ENCODE measurements at regions not wholly inside any gene's neighbourhood (a gene's known extent, or its start where the extent isn't known, plus 50 kb on each side); places are given as distances from the start of the nearest gene placed in this dataset.

DNA sequence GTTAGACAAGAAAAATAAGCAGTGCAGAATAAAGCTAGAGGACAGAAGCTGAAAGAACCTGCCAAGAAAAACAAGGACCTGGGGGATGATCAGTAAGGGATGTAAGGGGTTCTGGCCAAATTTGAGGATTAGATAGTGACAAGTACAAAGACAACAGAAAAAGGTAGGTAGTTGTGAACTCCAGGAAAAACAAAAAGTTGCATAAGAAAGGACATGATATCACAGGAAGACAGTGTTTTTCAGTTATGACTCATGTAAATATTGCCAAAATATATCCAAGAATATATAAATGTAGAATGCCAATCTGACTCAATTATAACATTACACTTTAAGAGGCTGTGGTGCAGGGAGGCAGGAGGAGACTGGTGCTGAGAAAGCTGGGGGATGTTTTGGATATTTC lies 209.8 kb upstream of the SH3BP4 start:
- H3K36me3 ChIP-seq = no peaks in the 10 kb centered on the region
- DNase-seq (ENCODE audit: low spot score) = no peak
- no peak overlapping the region for H3K4me3 ChIP-seq
- TF ChIP-seq, protein P1, sequence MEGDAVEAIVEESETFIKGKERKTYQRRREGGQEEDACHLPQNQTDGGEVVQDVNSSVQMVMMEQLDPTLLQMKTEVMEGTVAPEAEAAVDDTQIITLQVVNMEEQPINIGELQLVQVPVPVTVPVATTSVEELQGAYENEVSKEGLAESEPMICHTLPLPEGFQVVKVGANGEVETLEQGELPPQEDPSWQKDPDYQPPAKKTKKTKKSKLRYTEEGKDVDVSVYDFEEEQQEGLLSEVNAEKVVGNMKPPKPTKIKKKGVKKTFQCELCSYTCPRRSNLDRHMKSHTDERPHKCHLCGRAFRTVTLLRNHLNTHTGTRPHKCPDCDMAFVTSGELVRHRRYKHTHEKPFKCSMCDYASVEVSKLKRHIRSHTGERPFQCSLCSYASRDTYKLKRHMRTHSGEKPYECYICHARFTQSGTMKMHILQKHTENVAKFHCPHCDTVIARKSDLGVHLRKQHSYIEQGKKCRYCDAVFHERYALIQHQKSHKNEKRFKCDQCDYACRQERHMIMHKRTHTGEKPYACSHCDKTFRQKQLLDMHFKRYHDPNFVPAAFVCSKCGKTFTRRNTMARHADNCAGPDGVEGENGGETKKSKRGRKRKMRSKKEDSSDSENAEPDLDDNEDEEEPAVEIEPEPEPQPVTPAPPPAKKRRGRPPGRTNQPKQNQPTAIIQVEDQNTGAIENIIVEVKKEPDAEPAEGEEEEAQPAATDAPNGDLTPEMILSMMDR (IDR thresholded peaks at IDR 0.05) = no peak
- H3K27me3 ChIP-seq = no peaks in the 10 kb centered on the region
- no peaks in the 10 kb centered on the region for H3K4me1 ChIP-seq
- no peaks in the 10 kb centered on the region for H3K9me3 ChIP-seq
- H3K27ac ChIP-seq = no peak overlapping the region

DNA sequence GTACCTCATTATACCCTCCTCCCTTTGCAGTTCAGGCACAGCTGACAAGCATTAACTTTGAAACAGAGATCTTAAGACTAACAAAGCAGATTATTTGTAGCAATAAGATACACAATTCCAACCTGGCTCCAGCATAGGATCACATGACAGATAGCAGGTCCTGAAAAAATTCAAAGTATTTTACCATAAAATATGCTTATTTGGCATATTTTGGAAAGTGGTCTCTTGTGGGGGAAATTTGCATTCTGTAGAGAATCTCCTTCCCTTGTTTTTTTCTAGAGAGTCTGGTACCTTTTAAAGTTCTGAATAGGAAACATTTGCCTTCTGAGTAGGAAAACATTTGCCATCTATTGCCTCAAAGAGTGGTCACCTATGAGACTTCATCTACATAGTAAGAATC lies 212.8 kb upstream of the SH3BP4 start:
- TF ChIP-seq, protein P1 (IDR thresholded peaks at IDR 0.05) = no peak
- Histone ChIP-seq H3K4me3 (no peak overlapping the region), H3K36me3 (no peaks in the 10 kb centered on the region), H3K9me3 (peaks cover 0 to 9% of the 10 kb centered on the region in 2 donors), H3K4me1 (no peaks in the 10 kb centered on the region), H3K27ac (no peak overlapping the region), H3K27me3 (no peaks in the 10 kb centered on the region)
- no peak for DNase-seq (ENCODE audit: low spot score)

DNA sequence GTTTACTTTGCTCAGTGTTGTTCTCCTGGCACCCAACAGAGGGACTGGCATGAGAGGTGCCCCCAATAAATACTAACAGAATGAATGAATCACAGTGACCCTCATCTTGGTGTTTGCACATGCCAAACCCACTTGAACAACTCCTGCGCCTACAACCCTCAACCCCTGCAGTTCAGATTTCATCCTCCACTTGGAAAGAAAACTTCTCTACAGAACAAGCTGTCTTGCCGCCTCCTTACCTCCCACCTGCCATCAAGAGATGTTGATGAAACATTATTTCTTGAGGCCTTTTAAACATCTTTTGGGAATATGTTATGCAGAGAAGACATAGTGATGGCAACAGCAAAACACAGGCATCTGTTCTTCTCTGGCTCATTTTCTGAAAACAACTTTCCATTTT lies 216.0 kb upstream of the SH3BP4 start:
- H3K4me3 ChIP-seq = no peak overlapping the region
- H3K4me1 ChIP-seq = no peaks in the 10 kb centered on the region
- H3K9me3 ChIP-seq = peaks cover 0 to 9% of the 10 kb centered on the region in 2 donors
- TF ChIP-seq, protein P1 (IDR thresholded peaks at IDR 0.05) = no peak
- H3K27me3 ChIP-seq = no peaks in the 10 kb centered on the region
- no peak overlapping the region for H3K27ac ChIP-seq
- DNase-seq (ENCODE audit: low spot score) = no peak
- no peaks in the 10 kb centered on the region for H3K36me3 ChIP-seq

DNA sequence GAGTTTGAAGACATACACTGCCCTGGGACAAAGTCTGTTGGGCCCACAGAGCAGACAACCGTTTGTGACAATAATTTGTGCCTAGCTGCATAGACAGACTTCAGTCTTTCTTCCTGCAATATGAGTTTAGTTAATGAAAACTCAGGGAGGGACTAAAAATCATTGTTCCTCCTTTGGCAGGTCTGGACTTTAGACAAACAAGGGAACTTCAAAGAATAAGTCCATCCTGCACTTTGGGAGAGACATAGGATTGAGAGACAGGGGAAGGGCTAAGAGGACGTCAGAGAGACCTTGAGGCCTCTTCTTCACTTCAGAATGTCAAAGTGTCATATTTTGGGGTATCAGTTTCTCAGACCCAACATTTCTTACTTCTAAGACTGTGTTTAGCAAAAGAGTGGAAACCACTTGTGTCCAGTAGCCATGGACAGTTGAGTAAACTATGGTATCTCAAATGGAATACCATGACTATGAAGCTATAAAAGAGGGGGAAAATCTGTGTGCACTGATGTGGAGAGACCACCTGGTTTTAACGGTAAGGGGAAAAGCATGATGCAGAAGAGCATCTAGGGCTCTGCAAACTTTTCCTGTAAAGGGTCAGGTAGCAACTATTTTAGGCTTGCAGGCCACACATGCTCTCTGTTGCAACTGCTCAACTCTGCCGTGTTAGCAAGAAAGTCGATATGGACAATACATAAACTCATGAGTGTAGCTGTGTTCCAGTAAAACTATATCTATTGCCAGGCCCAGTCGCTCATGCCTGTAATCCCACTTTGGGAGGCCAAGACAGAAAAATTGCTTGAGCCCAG lies 217.8 kb upstream of the SH3BP4 start:
- Histone ChIP-seq H3K9me3 (peaks cover 0 to 9% of the 10 kb centered on the region in 2 donors), H3K4me1 (no peaks in the 10 kb centered on the region), H3K27ac (no peak overlapping the region), H3K4me3 (no peak overlapping the region), H3K27me3 (no peaks in the 10 kb centered on the region), H3K36me3 (no peaks in the 10 kb centered on the region)
- DNase-seq (ENCODE audit: low spot score) = no peak
- TF ChIP-seq, protein P1 (IDR thresholded peaks at IDR 0.05) = no peak

DNA sequence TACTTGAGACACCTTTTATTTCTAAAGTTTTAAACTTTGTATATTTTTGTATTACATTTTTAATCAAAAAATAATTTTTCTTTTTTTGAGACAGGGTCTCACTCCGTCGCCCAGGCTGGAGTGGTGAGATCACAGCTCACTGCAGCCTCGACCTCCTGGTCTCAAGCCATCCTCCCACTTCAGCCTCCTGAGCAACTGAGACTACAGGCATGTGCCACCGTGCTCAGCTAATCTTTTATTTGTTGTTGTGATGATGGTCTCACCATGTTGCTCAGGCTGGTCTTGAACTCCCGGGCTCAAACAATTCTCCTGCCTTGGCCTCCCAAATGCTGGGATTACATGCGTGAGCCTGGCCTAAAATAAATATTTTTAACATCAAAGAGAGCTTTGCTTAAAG lies 218.7 kb upstream of the SH3BP4 start:
- Histone ChIP-seq H3K36me3 (no peaks in the 10 kb centered on the region), H3K4me3 (no peak overlapping the region), H3K4me1 (no peaks in the 10 kb centered on the region), H3K9me3 (peaks cover 0 to 9% of the 10 kb centered on the region in 2 donors), H3K27me3 (no peaks in the 10 kb centered on the region), H3K27ac (no peak overlapping the region)
- DNase-seq (ENCODE audit: low spot score) = no peak
- TF ChIP-seq, protein P1 (IDR thresholded peaks at IDR 0.05) = no peak

Measured in right atrium auricular region (tissue), 2 donors.